Stimulated activated CD8-positive, alpha-beta memory T cell treated with anti-CD3 and anti-CD28 coated beads, Interleukin-7, amount 100 ng/mL, for 24 hours (primary cell): ENCODE measurements at regions not wholly inside any gene's neighbourhood (a gene's known extent, or its start where the extent isn't known, plus 50 kb on each side); places are given as distances from the start of the nearest gene placed in this dataset.

Source experiments
- DNase-seq: peaks from one replicate; pipeline ENCODE4 v3.0.0-alpha.2; 2020; ENCODE audit warnings: low read depth

GRCh38 chr7:156067156-156067555, 254.9 kb upstream of the SHH start:
- no peak for DNase-seq

DNA sequence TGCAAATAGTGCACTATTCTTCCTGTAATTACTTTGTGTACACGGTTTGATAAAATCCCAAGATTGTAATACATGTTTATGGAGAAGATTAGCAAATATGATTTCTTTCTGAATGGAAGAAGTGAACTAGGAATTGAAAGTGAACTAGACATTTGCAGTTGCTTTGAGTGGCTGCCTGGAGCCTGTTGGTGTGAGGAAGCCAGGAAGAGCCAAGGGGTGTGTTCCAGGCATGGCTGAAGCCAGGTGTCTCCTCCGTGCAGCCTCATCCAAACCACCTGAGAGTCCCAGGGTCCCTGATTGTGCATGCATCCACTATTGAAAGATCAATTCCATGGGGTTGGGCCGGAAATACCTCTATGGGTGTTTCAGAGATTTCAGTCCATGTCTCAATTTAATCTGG, 253.1 kb upstream of the SHH start:
- DNase-seq, result no peak

GRCh38 chr7:156064971-156065386, 252.7 kb upstream of the SHH start:
- DNase-seq, result no peak

- no peak for DNase-seq
These were observed 251.1 kb upstream of the SHH start for GRCh38 chr7:156063241-156063810.

- DNase-seq, result no peak
These were observed 250.0 kb upstream of the SHH start for GRCh38 chr7:156062286-156062685.

DNA sequence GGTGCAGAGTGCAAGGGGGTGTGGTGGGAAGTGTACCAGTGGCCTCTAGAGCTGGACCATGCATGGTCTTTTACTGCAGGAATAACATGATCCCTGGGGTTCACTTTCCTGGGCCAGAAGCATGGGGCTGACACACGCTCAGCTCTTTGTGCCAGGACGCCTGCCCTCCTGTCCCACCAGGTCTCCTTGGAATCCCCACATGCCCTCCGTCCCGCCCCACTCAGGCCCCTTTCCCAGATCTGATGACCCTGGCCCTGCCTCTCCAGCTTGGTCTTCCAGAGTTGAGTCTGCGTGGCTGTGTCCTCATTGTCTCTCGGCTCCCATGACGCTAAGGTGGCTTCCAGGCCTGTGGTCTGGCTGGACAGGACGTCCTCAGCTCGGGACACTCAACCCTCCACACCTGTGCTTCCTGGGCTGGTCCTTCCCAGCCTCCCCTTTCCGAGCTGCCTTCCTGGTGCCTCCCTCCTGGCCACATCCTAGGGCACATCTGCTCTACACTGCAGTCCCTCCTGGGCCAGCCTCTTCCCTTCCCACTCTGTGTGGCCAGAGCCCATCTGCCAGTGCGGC, 249.5 kb upstream of the SHH start:
- DNase-seq, result no peak

GRCh38 chr7:156060925-156061324, 248.7 kb upstream of the SHH start:
- DNase-seq, result no peak

- no peak for DNase-seq
These were observed 247.1 kb upstream of the SHH start for GRCh38 chr7:156059369-156059768.

DNA sequence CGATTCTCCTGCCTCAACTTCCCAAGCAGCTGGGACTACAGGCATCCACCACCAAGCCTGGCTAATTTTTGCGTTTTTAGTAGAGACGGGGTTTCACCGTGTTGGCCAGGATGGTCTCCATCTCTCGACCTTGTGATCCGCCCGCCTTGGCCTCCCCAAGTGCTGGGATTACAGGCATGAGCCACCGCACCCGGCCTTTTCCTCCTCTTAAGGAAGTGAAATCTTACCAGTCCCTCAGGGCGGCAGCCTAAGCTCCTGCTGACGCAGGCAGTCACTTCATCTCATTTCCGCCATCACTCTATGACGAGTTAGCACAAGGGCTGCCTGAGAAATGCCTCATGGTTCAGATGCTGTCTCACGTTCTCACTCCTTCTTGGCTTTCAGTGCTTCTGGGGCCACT, 246.0 kb upstream of the SHH start:
- no peak for DNase-seq

GRCh38 chr7:156056534-156056933, 244.3 kb upstream of the SHH start:
- DNase-seq, result no peak

GRCh38 chr7:156055206-156055822, 243.1 kb upstream of the SHH start:
- no peak for DNase-seq

DNA sequence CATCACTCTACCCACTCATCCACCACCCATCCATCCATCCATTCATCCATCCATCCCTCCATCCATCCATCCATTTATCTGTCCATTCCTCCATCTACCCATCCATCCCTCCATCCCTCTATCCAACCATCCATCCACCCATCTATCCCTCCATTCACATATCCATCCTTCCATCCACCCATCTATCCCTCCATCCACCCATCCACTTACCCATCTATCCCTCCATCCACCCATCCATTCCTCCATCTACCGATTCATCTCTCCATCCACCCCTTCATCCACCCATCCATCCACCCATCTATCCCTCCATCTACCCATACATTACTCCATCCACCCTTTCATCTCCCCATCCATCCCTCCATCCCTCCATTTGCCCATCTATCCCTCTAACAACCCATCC, 239.6 kb upstream of the SHH start:
- no peak for DNase-seq

GRCh38 chr7:156050636-156051569, 238.6 kb upstream of the SHH start:
- no peak for DNase-seq

GRCh38 chr7:156049366-156049765, 237.1 kb upstream of the SHH start:
- DNase-seq, result no peak

DNA sequence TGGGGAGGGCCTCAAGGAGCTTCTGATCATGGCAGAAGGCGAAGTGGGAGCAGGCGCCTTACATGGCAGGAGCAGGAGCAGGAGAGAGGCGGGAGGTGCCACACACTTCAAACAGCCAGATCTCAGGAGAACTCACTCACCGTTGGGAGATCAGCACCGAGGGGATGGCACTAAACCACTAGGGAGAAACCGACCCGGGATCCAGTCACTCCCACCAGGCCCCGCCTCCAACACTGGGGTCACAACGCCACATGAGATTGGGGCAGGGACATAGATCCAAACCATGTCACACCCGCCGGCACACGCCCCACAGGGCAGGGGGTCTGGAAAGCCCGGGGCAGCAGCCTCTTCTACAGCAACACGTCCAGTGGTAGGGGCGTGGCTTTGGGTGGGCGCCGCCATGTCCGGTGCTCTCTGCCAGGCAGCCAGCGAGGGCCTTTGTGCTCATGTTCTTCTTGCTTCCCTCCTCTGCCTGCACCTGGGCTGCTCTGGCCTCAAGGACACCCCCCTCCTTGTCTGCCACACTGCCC, 233.8 kb upstream of the SHH start:
- DNase-seq, result no peak

DNA sequence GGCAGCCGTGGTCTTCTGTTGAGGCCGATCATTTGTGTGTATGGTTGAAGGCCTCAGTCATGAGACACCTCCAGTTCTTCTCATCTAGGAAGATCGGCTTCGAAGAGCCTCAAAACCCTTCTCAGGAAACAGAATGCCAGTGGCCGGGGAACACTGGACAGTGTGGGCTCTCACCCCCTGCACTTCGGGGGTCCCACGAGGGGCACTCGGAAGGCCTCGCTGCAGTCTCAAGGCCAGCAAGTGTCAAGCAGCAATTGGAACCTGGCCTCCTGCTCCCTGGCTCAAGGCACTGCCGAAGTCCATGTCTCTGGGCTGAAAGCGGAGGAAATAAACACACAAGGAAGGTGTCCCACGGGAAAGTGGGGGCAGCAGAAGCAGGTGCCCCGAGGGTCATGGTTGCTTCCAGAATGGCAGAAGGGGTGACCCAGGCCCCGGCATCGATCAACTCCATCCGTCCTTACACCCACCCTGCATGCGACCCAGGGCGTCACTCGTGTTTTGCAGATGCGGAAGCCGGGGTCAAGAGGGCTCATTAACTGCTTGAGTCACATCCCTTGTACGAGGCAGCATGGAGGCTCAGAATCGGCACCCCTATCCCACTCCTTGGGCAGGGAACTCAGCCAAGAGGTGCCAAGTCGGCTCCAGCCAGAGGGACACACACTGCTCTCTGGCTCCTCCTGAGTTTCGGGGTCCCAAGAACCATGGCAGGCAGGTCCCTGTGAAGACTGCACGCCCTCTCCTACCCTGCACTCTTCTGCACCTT, 231.3 kb upstream of the SHH start:
- no peak for DNase-seq

GRCh38 chr7:156041398-156041797, 229.1 kb upstream of the SHH start:
- no peak for DNase-seq

- no peak for DNase-seq
These were observed 227.9 kb upstream of the SHH start for GRCh38 chr7:156039971-156040677.

DNA sequence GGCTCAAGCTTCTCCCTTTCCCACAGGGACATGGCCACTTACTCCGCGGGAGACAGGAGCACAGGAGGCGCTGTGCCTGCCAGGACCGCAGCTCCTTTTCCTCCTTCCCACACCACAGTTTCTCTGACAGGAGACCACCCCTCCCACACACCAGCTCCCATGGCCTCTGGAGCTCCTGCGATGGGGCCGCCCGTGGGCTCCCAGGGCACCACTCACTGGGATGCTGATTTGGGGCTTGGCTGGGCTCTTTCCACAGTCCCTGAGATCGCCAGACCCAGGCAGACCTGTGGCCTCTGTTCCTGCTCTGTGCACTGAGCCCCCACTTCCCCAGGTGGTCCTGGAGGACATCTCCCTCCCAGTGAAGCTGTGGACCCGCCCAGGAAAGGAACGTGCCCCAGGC, 226.9 kb upstream of the SHH start:
- no peak for DNase-seq

DNA sequence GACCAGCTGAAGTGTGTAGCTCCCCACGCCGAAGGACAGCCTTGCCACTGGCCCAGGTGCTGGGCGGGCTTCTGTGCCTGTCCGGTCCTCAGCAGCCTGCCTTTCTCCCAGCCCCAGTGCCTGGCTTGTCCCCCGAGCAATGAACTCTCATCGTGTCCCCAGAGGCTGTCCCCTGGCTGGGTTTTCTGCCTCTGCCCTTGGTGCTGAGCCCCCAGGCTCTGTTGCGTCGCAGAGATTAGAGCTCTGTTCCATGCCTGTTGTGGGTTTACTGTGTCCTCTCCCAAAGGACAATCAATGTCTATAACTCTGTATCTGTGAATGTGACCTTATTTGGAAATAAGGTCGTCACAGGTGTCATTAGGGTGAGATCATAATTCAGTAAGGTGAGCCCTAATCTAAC, 226.1 kb upstream of the SHH start:
- no peak for DNase-seq

- no peak for DNase-seq
These were observed 223.9 kb upstream of the SHH start for GRCh38 chr7:156036153-156036552.
